ENCODE measurements at regions not wholly inside any gene's neighbourhood (a gene's known extent, or its start where the extent isn't known, plus 50 kb on each side); places are given as distances from the start of the nearest gene placed in this dataset.
"Not testable (repeated sequence)": the region's sequence is repeated elsewhere in the genome, so short reads cannot be mapped to it uniquely, and the experiment has no call there.

GRCh38 chr2:22449696-22450095, 935.3 kb upstream of the KLHL29 start:
- intact Hi-C loops (cut with micrococcal nuclease): no loop called here
- Histone ChIP-seq H3K9me3 (ENCODE audit: control insufficient read depth, insufficient read depth, low read length) (no peaks in the 10 kb centered on the region), H3K36me3 (ENCODE audit: control insufficient read depth, insufficient read depth, low read length) (no peaks in the 10 kb centered on the region), H3K27ac (ENCODE audit: low read length) (no peak overlapping the region), H3K27me3 (ENCODE audit: control insufficient read depth, insufficient read depth, low read length) (no peaks in the 10 kb centered on the region), H3K4me3 (ENCODE audit: low read length) (no peak overlapping the region), H3K4me1 (ENCODE audit: control insufficient read depth, insufficient read depth, low read length) (no peaks in the 10 kb centered on the region)
- ATAC-seq (no peak), DNase-seq (no peak)
- Mint-ChIP-seq H3K36me3 (peaks cover 5% of the 10 kb centered on the region), H3K9me3 (peaks cover 15 to 17% of the 10 kb centered on the region in 2 donors), H3K4me1 (no peaks in the 10 kb centered on the region), H3K27ac (no peak overlapping the region), H3K27me3 (ENCODE audit: low read depth in 2 of 2) (no peaks in the 10 kb centered on the region), H3K4me3 (no peak overlapping the region)
- 74% methylated on average over 5 of the region's 5 CpGs for WGBS (ENCODE audit: insufficient coverage)
- TF ChIP-seq CTCF (IDR thresholded peaks at IDR 0.05): no peak

DNA sequence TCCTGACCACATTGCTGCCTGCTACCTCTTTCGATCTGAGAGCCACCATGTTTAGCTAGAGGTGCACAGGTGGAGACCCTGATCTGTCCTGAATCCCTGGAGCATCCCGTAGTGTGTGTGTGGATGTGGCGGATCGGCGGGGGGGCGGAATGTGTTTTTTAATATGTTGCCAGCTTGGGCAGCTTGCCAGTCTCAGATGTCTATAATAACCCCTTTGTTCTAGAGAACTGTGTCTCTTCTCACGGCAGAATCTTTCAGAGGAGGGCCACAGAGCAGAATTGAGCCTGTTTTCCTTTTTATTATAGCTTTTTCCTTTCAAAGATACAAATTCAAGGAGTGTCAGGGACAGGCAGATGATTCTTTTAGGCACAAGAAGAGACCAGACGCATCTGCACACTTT, 934.1 kb upstream of the KLHL29 start:
- TF ChIP-seq CTCF (IDR thresholded peaks at IDR 0.05): no peak
- no peak overlapping the region for H3K27ac ChIP-seq (ENCODE audit: low read length)
- H3K4me1 Mint-ChIP-seq: no peaks in the 10 kb centered on the region
- H3K27me3 ChIP-seq (ENCODE audit: control insufficient read depth, insufficient read depth, low read length): no peaks in the 10 kb centered on the region
- peaks cover 12 to 17% of the 10 kb centered on the region in 2 donors for H3K9me3 Mint-ChIP-seq
- no peak overlapping the region for H3K27ac Mint-ChIP-seq
- WGBS (ENCODE audit: insufficient coverage): 91% methylated on average over 8 of the region's 8 CpGs
- no peaks in the 10 kb centered on the region for H3K4me1 ChIP-seq (ENCODE audit: control insufficient read depth, insufficient read depth, low read length)
- intact Hi-C loops (cut with micrococcal nuclease): no loop called here
- H3K4me3 ChIP-seq (ENCODE audit: low read length): no peak overlapping the region
- H3K4me3 Mint-ChIP-seq: no peak overlapping the region
- no peaks in the 10 kb centered on the region for H3K9me3 ChIP-seq (ENCODE audit: control insufficient read depth, insufficient read depth, low read length)
- H3K27me3 Mint-ChIP-seq (ENCODE audit: low read depth in 2 of 2): no peaks in the 10 kb centered on the region
- no peak for ATAC-seq
- no peaks in the 10 kb centered on the region for H3K36me3 ChIP-seq (ENCODE audit: control insufficient read depth, insufficient read depth, low read length)
- DNase-seq: no peak
- peaks cover 5% of the 10 kb centered on the region for H3K36me3 Mint-ChIP-seq

DNA sequence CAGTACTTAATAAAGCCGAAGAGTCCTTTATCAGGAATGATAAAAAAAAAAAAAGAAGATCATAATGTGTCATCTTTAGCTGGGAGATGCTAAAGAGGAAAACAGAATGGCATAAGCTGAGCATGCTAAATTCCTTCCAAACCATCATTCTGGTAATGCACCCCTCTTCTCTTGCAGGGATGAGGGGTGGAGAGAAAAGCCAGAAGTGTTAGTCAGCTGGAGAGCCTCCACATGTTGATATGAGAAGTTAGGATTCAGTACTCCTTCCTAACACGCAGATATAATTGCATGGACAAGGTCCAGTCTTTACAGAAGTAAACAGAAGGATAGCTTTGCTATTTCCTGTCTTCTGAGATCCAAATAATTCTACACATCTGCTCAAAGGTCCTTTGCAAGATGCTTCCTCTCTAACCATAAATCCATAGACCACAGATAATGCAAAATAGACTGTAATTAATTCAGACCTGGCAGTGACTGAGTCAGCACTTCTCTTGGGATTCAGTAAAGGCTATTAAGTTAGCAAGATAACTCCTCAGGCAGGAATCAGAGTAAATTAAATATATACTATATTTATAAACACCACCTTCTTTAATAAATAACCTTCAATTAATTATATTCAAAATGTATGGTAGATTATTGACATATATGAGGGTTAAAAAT, 930.0 kb upstream of the KLHL29 start:
- Histone ChIP-seq H3K27me3 (ENCODE audit: control insufficient read depth, insufficient read depth, low read length) (no peaks in the 10 kb centered on the region), H3K4me3 (ENCODE audit: low read length) (no peak overlapping the region), H3K27ac (ENCODE audit: low read length) (no peak overlapping the region), H3K4me1 (ENCODE audit: control insufficient read depth, insufficient read depth, low read length) (no peaks in the 10 kb centered on the region), H3K36me3 (ENCODE audit: control insufficient read depth, insufficient read depth, low read length) (no peaks in the 10 kb centered on the region), H3K9me3 (ENCODE audit: control insufficient read depth, insufficient read depth, low read length) (no peaks in the 10 kb centered on the region)
- H3K27me3 Mint-ChIP-seq (ENCODE audit: low read depth in 2 of 2): no peaks in the 10 kb centered on the region
- intact Hi-C loops (cut with micrococcal nuclease): no loop called here
- TF ChIP-seq CTCF (IDR thresholded peaks at IDR 0.05): no peak
- no peak overlapping the region for H3K27ac Mint-ChIP-seq
- H3K4me3 Mint-ChIP-seq: no peak overlapping the region
- H3K36me3 Mint-ChIP-seq: peaks cover 5% of the 10 kb centered on the region
- ATAC-seq: no peak
- no peaks in the 10 kb centered on the region for H3K4me1 Mint-ChIP-seq
- 94% methylated on average over 2 of the region's 2 CpGs for WGBS (ENCODE audit: insufficient coverage)
- peaks cover 8 to 9% of the 10 kb centered on the region in 2 donors for H3K9me3 Mint-ChIP-seq
- DNase-seq: no peak

- WGBS (ENCODE audit: insufficient coverage): 100% methylated on average over 1 of the region's 1 CpG
- H3K36me3 ChIP-seq (ENCODE audit: control insufficient read depth, insufficient read depth, low read length): no peaks in the 10 kb centered on the region
- Mint-ChIP-seq H3K27ac (no peak overlapping the region), H3K4me3 (no peak overlapping the region), H3K27me3 (ENCODE audit: low read depth in 2 of 2) (no peaks in the 10 kb centered on the region), H3K4me1 (no peaks in the 10 kb centered on the region), H3K36me3 (no peaks in the 10 kb centered on the region), H3K9me3 (peaks cover 13% of the 10 kb centered on the region in 2 donors)
- no peak overlapping the region for H3K27ac ChIP-seq (ENCODE audit: low read length)
- intact Hi-C loops (cut with micrococcal nuclease): no loop called here
- TF ChIP-seq CTCF (IDR thresholded peaks at IDR 0.05): no peak
- H3K27me3 ChIP-seq (ENCODE audit: control insufficient read depth, insufficient read depth, low read length): no peaks in the 10 kb centered on the region
- no peaks in the 10 kb centered on the region for H3K4me1 ChIP-seq (ENCODE audit: control insufficient read depth, insufficient read depth, low read length)
- ATAC-seq: no peak
- DNase-seq: no peak
- H3K9me3 ChIP-seq (ENCODE audit: control insufficient read depth, insufficient read depth, low read length): no peaks in the 10 kb centered on the region
- no peak overlapping the region for H3K4me3 ChIP-seq (ENCODE audit: low read length)
Measured at GRCh38 chr2:22458440-22458839, 926.5 kb upstream of the KLHL29 start.

- H3K9me3 ChIP-seq (ENCODE audit: control insufficient read depth, insufficient read depth, low read length); H3K36me3 Mint-ChIP-seq; H3K4me1 Mint-ChIP-seq; DNase-seq; H3K4me1 ChIP-seq (ENCODE audit: control insufficient read depth, insufficient read depth, low read length); ATAC-seq; H3K27me3 ChIP-seq (ENCODE audit: control insufficient read depth, insufficient read depth, low read length); H3K27ac Mint-ChIP-seq; H3K27ac ChIP-seq (ENCODE audit: low read length); H3K27me3 Mint-ChIP-seq (ENCODE audit: low read depth in 2 of 2); H3K36me3 ChIP-seq (ENCODE audit: control insufficient read depth, insufficient read depth, low read length); H3K4me3 Mint-ChIP-seq; intact Hi-C loops (cut with micrococcal nuclease); H3K4me3 ChIP-seq (ENCODE audit: low read length): not testable (repeated sequence)
- peaks cover 9 to 26% of the 10 kb centered on the region in 2 donors for H3K9me3 Mint-ChIP-seq
- 98% methylated on average over 4 of the region's 4 CpGs for WGBS (ENCODE audit: insufficient coverage)
Measured at GRCh38 chr2:22475103-22475502, 909.9 kb upstream of the KLHL29 start.
